AG04450 (cell line): ENCODE measurements at regions not wholly inside any gene's neighbourhood (a gene's known extent, or its start where the extent isn't known, plus 50 kb on each side); places are given as distances from the start of the nearest gene placed in this dataset.

Source experiments
- CTCF ChIA-PET: fragments of 300-600, 350-600 bp; formaldehyde crosslinking; extraction: SDS; loops from one replicate; lab custom pipeline; 2022; ENCODE audit warnings: antibody characterized with exemption, inconsistent platforms; lab: Charles Lee
- POLR2A ChIA-PET: fragments of 350-600 bp; formaldehyde crosslinking; extraction: SDS; loops from one replicate; lab custom pipeline; 2021; ENCODE audit warnings: antibody characterized with exemption, inconsistent platforms; lab: Yijun Ruan, JAX
- DNase-seq: peaks from one replicate; pipeline ENCODE4 v3.0.0-alpha.2; 2011; ENCODE audit warnings: low read depth, low spot score
- H3K27ac ChIP-seq: one replicate; pipeline ENCODE4 v1.5.1; 2012; ENCODE audit warnings: low read depth, low read length, control low read depth
- H3K27me3 ChIP-seq: one replicate; pipeline ENCODE4 v1.6.0; 2012; ENCODE audit warnings: low read length; ENCODE audit not compliant: control insufficient read depth, insufficient read depth
- H3K4me3 ChIP-seq: 2 replicates; pipeline ENCODE4 v1.5.1; 2011; ENCODE audit warnings: mild to moderate bottlenecking, low read depth, low read length, control low read depth
- H3K9me3 ChIP-seq: 2 replicates; pipeline ENCODE4 v1.5.1; 2012; ENCODE audit warnings: low read length; ENCODE audit not compliant: control insufficient read depth, insufficient read depth
- TF ChIP-seq, protein P1 (sequence below): IDR thresholded peaks from 2 replicates; pipeline ENCODE4 v1.5.1; 2011; ENCODE audit warnings: low read depth, low read length, control low read depth, inconsistent platforms

DNA sequence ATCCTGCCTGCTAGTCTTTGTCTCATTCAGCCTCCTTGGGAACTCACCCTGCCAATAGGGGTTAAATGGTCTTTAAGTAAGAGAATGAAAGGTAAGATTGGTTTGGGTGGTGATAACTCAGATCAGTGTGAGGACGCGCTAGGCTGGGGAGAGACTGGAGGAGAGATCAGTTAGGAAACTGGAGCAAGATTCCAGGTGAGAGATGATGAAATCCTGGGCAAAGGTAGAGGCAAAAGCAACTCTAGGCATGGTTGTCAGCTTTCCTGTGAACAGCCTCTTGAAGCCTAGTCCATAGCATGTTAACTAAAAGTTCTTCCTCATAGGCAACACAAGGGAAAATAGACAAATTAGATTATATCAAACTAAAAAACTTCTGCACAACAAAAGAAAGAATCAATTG is 145.2 kb upstream of the ANKRD28 start:
- H3K27me3 ChIP-seq: no peaks in the 10 kb centered on the region
- DNase-seq: no peak
- H3K9me3 ChIP-seq: no peaks in the 10 kb centered on the region
- ChIA-PET POLR2A (no interaction called here), CTCF (interaction anchor here (0.9 kb wide), 1 partner anchor 128 kb away, joined by 3 read pairs; no protein-coding TSS in a partner anchor)
- H3K4me3 ChIP-seq: no peak overlapping the region
- H3K27ac ChIP-seq: no peak overlapping the region
- TF ChIP-seq, protein P1, sequence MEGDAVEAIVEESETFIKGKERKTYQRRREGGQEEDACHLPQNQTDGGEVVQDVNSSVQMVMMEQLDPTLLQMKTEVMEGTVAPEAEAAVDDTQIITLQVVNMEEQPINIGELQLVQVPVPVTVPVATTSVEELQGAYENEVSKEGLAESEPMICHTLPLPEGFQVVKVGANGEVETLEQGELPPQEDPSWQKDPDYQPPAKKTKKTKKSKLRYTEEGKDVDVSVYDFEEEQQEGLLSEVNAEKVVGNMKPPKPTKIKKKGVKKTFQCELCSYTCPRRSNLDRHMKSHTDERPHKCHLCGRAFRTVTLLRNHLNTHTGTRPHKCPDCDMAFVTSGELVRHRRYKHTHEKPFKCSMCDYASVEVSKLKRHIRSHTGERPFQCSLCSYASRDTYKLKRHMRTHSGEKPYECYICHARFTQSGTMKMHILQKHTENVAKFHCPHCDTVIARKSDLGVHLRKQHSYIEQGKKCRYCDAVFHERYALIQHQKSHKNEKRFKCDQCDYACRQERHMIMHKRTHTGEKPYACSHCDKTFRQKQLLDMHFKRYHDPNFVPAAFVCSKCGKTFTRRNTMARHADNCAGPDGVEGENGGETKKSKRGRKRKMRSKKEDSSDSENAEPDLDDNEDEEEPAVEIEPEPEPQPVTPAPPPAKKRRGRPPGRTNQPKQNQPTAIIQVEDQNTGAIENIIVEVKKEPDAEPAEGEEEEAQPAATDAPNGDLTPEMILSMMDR: no peak

DNA sequence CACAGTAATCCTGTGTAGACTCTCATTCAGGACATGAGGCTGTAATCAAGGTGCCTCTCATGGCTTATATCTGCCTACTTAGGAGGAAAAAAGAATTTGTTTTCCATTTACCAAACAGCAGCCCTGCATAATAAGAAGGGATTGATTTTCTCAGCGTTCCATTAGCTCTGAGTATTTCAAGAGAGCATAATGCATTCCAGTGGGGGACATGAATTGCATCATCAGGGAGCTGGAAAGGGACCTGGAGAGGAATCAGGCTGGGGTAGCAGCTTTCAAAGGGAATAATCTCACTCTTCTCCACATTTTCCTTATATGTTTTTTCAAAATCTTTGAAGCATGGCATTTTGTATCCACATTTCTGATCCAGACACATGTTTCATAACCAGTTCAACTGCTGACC is 150.6 kb upstream of the ANKRD28 start:
- TF ChIP-seq, protein P1: no peak
- no peak overlapping the region for H3K4me3 ChIP-seq
- ChIA-PET POLR2A (no interaction called here), CTCF (no interaction called here)
- DNase-seq: no peak
- no peaks in the 10 kb centered on the region for H3K27me3 ChIP-seq
- H3K27ac ChIP-seq: no peak overlapping the region
- no peaks in the 10 kb centered on the region for H3K9me3 ChIP-seq

DNA sequence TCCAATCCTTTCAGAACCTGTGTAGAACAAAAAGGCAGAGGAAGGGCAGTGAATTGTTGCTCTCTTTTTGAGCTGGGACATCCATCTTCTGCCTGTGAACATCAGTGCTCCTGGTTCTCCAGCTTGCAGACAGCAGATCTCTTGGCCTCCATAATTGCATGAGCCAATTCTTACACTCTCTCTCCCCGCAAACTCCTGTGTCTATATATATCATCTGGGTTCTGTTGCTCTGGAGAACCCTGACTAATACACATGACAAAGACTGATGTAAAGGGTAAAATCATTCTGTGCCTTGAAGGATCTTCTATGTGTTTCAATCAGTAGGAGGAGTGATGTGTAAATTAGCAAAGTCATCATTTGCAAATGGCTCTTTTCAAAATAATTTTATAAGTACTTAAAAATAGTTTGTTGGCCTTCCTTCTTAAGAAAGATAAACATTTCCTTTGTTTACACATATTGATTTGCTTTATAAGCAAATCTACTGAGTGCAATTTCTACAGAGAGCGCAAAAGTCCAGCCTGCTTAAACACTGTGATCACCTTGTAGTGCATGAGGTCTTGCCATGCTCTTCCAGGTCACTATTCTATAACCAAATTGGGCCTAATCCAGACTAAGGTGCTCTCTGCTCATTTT is 154.9 kb upstream of the ANKRD28 start:
- Histone ChIP-seq H3K27me3 (no peaks in the 10 kb centered on the region), H3K27ac (no peak overlapping the region), H3K9me3 (no peaks in the 10 kb centered on the region), H3K4me3 (no peak overlapping the region)
- DNase-seq: no peak
- TF ChIP-seq, protein P1: no peak
- ChIA-PET CTCF (interaction anchor here (0.8 to 1.5 kb wide), 7 partner anchors 8 to 137 kb away, joined by 3 to 4 read pairs (median 3); no protein-coding TSS in a partner anchor), POLR2A (no interaction called here)

DNA sequence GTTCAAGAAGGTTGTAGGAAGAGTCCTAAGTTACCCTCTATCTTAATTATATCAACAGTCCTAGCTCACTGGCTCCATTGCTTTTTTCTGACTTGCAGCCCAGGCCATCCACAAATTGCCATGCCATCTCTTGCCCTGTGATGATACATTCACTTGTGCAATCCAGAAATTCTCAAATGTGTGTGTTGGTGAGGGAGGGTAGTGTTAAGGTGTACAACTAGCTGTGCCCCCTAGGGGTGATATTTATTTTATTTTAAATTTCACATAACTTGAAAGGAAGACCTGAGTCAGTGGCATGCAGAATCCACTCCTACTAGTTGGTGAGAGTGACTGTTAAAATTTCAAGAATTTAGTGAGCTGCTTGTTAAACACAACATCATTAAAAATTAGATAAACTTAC is 156.1 kb upstream of the ANKRD28 start:
- CTCF ChIA-PET: interaction anchor here (0.8 to 1.5 kb wide), 8 partner anchors 10 to 138 kb away, joined by 3 to 4 read pairs (median 3); no protein-coding TSS in a partner anchor

DNA sequence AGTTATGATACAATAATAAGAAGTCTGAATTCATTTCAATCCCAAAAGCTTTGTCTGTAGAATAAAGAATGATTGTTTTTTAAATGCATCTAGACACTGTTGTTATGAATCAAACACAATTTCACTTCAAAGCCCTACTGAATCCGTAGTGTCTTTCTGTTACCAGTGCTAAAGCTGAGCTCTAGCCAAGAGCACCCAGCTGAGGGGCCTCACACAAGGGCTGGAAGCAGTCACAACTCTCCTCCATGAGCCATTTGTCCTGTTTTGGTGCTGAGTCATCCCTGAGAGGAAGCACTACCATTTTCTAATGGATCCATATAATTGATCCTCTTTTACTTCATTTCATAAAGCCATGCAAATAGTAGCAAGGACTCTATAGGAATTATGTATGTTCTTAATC is 158.2 kb upstream of the ANKRD28 start:
- CTCF ChIA-PET: interaction anchor here (0.6 kb wide), 2 partner anchors 11 to 70 kb away, joined by 3 to 4 read pairs; no protein-coding TSS in a partner anchor

More for the DNA sequence above, 156.1 kb upstream of the ANKRD28 start:
- POLR2A ChIA-PET: no interaction called here
- H3K9me3 ChIP-seq: no peaks in the 10 kb centered on the region
- no peak overlapping the region for H3K27ac ChIP-seq
- no peak for DNase-seq
- H3K4me3 ChIP-seq: no peak overlapping the region
- TF ChIP-seq, protein P1: no peak
- no peaks in the 10 kb centered on the region for H3K27me3 ChIP-seq

More for the DNA sequence above, 158.2 kb upstream of the ANKRD28 start:
- TF ChIP-seq, protein P1: no peak
- Histone ChIP-seq H3K27me3 (no peaks in the 10 kb centered on the region), H3K9me3 (no peaks in the 10 kb centered on the region), H3K27ac (no peak overlapping the region), H3K4me3 (no peak overlapping the region)
- DNase-seq: no peak
- POLR2A ChIA-PET: no interaction called here
